Ascending aorta (tissue), 2 donors: ENCODE measurements at regions not wholly inside any gene's neighbourhood (a gene's known extent, or its start where the extent isn't known, plus 50 kb on each side); places are given as distances from the start of the nearest gene placed in this dataset.

Experiments
- DNase-seq, 2 donors: peaks; one replicate each; pipeline ENCODE4 v3.0.0-alpha.2; 2019; ENCODE audit warnings: low spot score in 2 of 2
- H3K27ac ChIP-seq, 2 donors: fragments of 200-600 bp; sonication (generic); one replicate each; pipeline ENCODE4 v1.5.1; 2016 to 2017; ENCODE audit warnings: mild to moderate bottlenecking in 1 of 2
- H3K27me3 ChIP-seq: fragments of 200-600 bp; sonication (generic); one replicate; pipeline ENCODE4 v1.5.1; 2017
- H3K36me3 ChIP-seq, 2 donors: fragments of 200-600 bp; sonication (generic); one replicate each; pipeline ENCODE4 v1.5.1; 2016
- H3K4me1 ChIP-seq, 2 donors: fragments of 200-600 bp; sonication (generic); one replicate each; pipeline ENCODE4 v1.5.1; 2016 to 2017; ENCODE audit warnings: mild to moderate bottlenecking in 1 of 2
- H3K4me3 ChIP-seq, 2 donors: fragments of 200-600 bp; sonication (generic); one replicate each; pipeline ENCODE4 v1.5.1; 2016 to 2017; ENCODE audit warnings: mild to moderate bottlenecking in 1 of 2
- H3K9me3 ChIP-seq, 2 donors: fragments of 200-600 bp; sonication (generic); one replicate each; pipeline ENCODE4 v1.5.1; 2016
- CTCF ChIP-seq, 3 experiments: fragments of 200-600 bp in 2 of 3; fragments of 450-650 bp in 1 of 3; sonication (generic) in 2 of 3; IDR thresholded peaks; one replicate each; pipeline ENCODE4 v1.5.1; 2016 to 2019; ENCODE audit warnings: antibody characterized with exemption in 3 of 3, mild to moderate bottlenecking in 1 of 3, moderate library complexity in 1 of 3
- intact Hi-C: fragments of 100-400 bp; cut with DNase I; formaldehyde crosslinking; loops from one replicate; pipeline ENCODE4 v1.15.1; 2023

GRCh38 chr2:223532712-223533111 is 69.4 kb downstream of the SCG2 start:
- Histone ChIP-seq H3K4me3 (no peak overlapping the region), H3K4me1 (no peaks in the 10 kb centered on the region), H3K36me3 (no peaks in the 10 kb centered on the region), H3K9me3 (no peaks in the 10 kb centered on the region), H3K27me3 (no peaks in the 10 kb centered on the region), H3K27ac (no peak overlapping the region)
- no peak for TF ChIP-seq CTCF (IDR thresholded peaks at IDR 0.05)
- intact Hi-C loops, result no loop called here
- DNase-seq, result no peak

GRCh38 chr2:223536546-223536945 is 65.6 kb downstream of the SCG2 start:
- DNase-seq, result no peak
- no peaks in the 10 kb centered on the region for H3K9me3 ChIP-seq
- H3K27ac ChIP-seq, result no peak overlapping the region
- no peak for TF ChIP-seq CTCF (IDR thresholded peaks at IDR 0.05)
- no peak overlapping the region for H3K4me3 ChIP-seq
- no peaks in the 10 kb centered on the region for H3K27me3 ChIP-seq
- H3K4me1 ChIP-seq, result peaks cover 0 to 9% of the 10 kb centered on the region in 2 donors
- no peaks in the 10 kb centered on the region for H3K36me3 ChIP-seq
- intact Hi-C loops, result no loop called here

GRCh38 chr2:223537115-223537514 is 65.0 kb downstream of the SCG2 start:
- no peak for DNase-seq
- H3K9me3 ChIP-seq, result no peaks in the 10 kb centered on the region
- peaks cover 0 to 9% of the 10 kb centered on the region in 2 donors for H3K4me1 ChIP-seq
- H3K36me3 ChIP-seq, result no peaks in the 10 kb centered on the region
- no peak for TF ChIP-seq CTCF (IDR thresholded peaks at IDR 0.05)
- no peak overlapping the region for H3K4me3 ChIP-seq
- no peaks in the 10 kb centered on the region for H3K27me3 ChIP-seq
- H3K27ac ChIP-seq, result no peak overlapping the region
- intact Hi-C loops, result no loop called here

- no peak for DNase-seq
- TF ChIP-seq CTCF (IDR thresholded peaks at IDR 0.05), result no peak
- H3K9me3 ChIP-seq, result no peaks in the 10 kb centered on the region
- intact Hi-C loops, result no loop called here
- peaks cover 0 to 9% of the 10 kb centered on the region in 2 donors for H3K4me1 ChIP-seq
- H3K36me3 ChIP-seq, result no peaks in the 10 kb centered on the region
- no peak overlapping the region for H3K4me3 ChIP-seq
- no peaks in the 10 kb centered on the region for H3K27me3 ChIP-seq
- H3K27ac ChIP-seq, result no peak overlapping the region
Observed at GRCh38 chr2:223537651-223538601, 64.2 kb downstream of the SCG2 start.

- H3K4me1 ChIP-seq, result peaks cover 0 to 9% of the 10 kb centered on the region in 2 donors
- no peaks in the 10 kb centered on the region for H3K9me3 ChIP-seq
- intact Hi-C loops, result no loop called here
- no peaks in the 10 kb centered on the region for H3K27me3 ChIP-seq
- no peak overlapping the region for H3K4me3 ChIP-seq
- DNase-seq, result no peak
- no peaks in the 10 kb centered on the region for H3K36me3 ChIP-seq
- H3K27ac ChIP-seq, result no peak overlapping the region
- TF ChIP-seq CTCF (IDR thresholded peaks at IDR 0.05), result no peak
Observed at GRCh38 chr2:223538920-223539440, 63.2 kb downstream of the SCG2 start.
